NCI-H2196 treated with DMSO at 0.1 percent for 48 hours (cell line): ENCODE measurements at regions not wholly inside any gene's neighbourhood (a gene's known extent, or its start where the extent isn't known, plus 50 kb on each side); places are given as distances from the start of the nearest gene placed in this dataset.
"Not testable (repeated sequence)": the region's sequence is repeated elsewhere in the genome, so short reads cannot be mapped to it uniquely, and the experiment has no call there.

ENCODE experiments used
- DNase-seq: peaks from one replicate; lab custom pipeline; 2025; ENCODE audit not compliant: unreplicated experiment; lab: John Stamatoyannopoulos, UW

GRCh38 chr6:109255946-109256640 lies 126.2 kb downstream of the CD164 start:
- peak; percentile 53 for DNase-seq

GRCh38 chr6:109255087-109255486 lies 127.2 kb downstream of the CD164 start:
- DNase-seq, result no peak

- DNase-seq, result no peak
These were observed 128.9 kb downstream of the CD164 start for GRCh38 chr6:109253366-109253765.

GRCh38 chr6:109252261-109253041 lies 129.8 kb downstream of the CD164 start:
- no peak for DNase-seq

GRCh38 chr6:109251839-109252238 lies 130.4 kb downstream of the CD164 start:
- DNase-seq, result no peak

- DNase-seq, result not testable (repeated sequence)
These were observed 131.6 kb downstream of the CD164 start for GRCh38 chr6:109250544-109251156.

GRCh38 chr6:109243863-109244825 lies 138.1 kb downstream of the CD164 start:
- DNase-seq, result no peak

- DNase-seq, result no peak
These were observed 139.3 kb downstream of the CD164 start for GRCh38 chr6:109242925-109243324.

- DNase-seq, result no peak
These were observed 140.2 kb downstream of the CD164 start for GRCh38 chr6:109242029-109242428.

- DNase-seq, result no peak
These were observed 141.1 kb downstream of the CD164 start for GRCh38 chr6:109241199-109241598.

GRCh38 chr6:109240370-109241084 lies 141.7 kb downstream of the CD164 start:
- no peak for DNase-seq

- no peak for DNase-seq
These were observed 142.5 kb downstream of the CD164 start for GRCh38 chr6:109239651-109240321.

- no peak for DNase-seq
These were observed 143.1 kb downstream of the CD164 start for GRCh38 chr6:109239160-109239559.

- DNase-seq, result no peak
These were observed 143.1 kb downstream of the CEP57L1 start for GRCh38 chr6:109238396-109238795.

GRCh38 chr6:109237986-109238329 lies 142.7 kb downstream of the CEP57L1 start:
- no peak for DNase-seq

GRCh38 chr6:109237077-109237985 lies 142.0 kb downstream of the CEP57L1 start:
- DNase-seq, result no peak

- peak; percentile 39 for DNase-seq
These were observed 141.1 kb downstream of the CEP57L1 start for GRCh38 chr6:109236115-109237076.
